ENCODE measurements at regions not wholly inside any gene's neighbourhood (a gene's known extent, or its start where the extent isn't known, plus 50 kb on each side); places are given as distances from the start of the nearest gene placed in this dataset.

- intact Hi-C loops (cut with micrococcal nuclease): no loop called here
- no peak overlapping the region for H3K4me3 Mint-ChIP-seq
- H3K27ac Mint-ChIP-seq: no peak overlapping the region
- peaks cover 2% of the 10 kb centered on the region for H3K27me3 Mint-ChIP-seq (ENCODE audit: insufficient read depth)
- H3K9me3 Mint-ChIP-seq: no peaks in the 10 kb centered on the region
- no peak for DNase-seq (ENCODE audit: low spot score)
- no peaks in the 10 kb centered on the region for H3K36me3 Mint-ChIP-seq (ENCODE audit: low read depth)
- no peaks in the 10 kb centered on the region for H3K4me1 Mint-ChIP-seq (ENCODE audit: low read depth)
These were observed 389.7 kb downstream of the LMO4 start for GRCh38 chr1:87718241-87718950.

GRCh38 chr1:87719658-87720057 is 391.0 kb downstream of the LMO4 start:
- H3K9me3 Mint-ChIP-seq: no peaks in the 10 kb centered on the region
- peaks cover 2% of the 10 kb centered on the region for H3K27me3 Mint-ChIP-seq (ENCODE audit: insufficient read depth)
- no peak overlapping the region for H3K4me3 Mint-ChIP-seq
- no peaks in the 10 kb centered on the region for H3K36me3 Mint-ChIP-seq (ENCODE audit: low read depth)
- intact Hi-C loops (cut with micrococcal nuclease): no loop called here
- no peak for DNase-seq (ENCODE audit: low spot score)
- H3K4me1 Mint-ChIP-seq (ENCODE audit: low read depth): no peaks in the 10 kb centered on the region
- H3K27ac Mint-ChIP-seq: no peak overlapping the region

DNA sequence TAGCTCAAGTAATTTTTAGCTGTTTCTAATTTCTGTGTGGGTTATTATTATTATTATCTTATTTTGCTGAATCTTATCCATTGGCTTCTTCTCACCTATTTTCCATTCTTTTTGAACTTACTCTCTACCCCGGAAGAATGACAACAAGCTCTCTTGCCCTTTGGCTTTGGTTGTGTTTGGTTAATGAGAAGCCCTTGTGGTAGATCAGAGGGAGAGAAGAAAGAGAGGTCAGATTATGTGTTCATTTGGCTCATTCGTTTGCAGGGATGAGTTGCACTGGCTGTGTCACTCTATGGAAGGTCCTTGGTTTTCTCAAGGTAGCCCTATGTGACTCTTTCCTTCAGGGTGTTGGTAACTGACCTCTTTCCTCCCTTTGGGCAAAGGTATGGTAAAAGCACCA is 391.9 kb downstream of the LMO4 start:
- H3K9me3 Mint-ChIP-seq: no peaks in the 10 kb centered on the region
- H3K4me3 Mint-ChIP-seq: no peak overlapping the region
- H3K4me1 Mint-ChIP-seq (ENCODE audit: low read depth): no peaks in the 10 kb centered on the region
- DNase-seq (ENCODE audit: low spot score): no peak
- no peaks in the 10 kb centered on the region for H3K36me3 Mint-ChIP-seq (ENCODE audit: low read depth)
- no peak overlapping the region for H3K27ac Mint-ChIP-seq
- H3K27me3 Mint-ChIP-seq (ENCODE audit: insufficient read depth): peaks cover 2% of the 10 kb centered on the region
- intact Hi-C loops (cut with micrococcal nuclease): no loop called here

DNA sequence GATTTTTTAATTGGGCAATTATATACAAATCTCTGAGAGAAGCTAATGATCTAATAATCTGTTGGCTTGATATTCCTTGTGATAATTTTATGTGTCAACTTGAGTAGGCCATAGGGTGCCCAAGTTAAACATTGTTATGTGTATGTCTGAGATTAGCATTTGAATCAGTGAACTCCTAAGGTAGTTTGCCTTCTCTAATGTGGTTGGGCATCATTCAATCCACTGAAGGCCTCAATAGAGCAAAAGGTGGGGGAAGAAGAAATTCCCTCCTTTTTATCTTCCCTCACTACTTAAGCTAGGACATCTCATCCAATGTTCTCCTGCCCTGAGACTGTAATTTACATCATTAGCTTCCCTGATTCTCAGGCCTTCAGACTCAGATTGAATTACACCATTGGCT is 394.5 kb downstream of the LMO4 start:
- H3K9me3 Mint-ChIP-seq: no peaks in the 10 kb centered on the region
- H3K4me1 Mint-ChIP-seq (ENCODE audit: low read depth): no peaks in the 10 kb centered on the region
- H3K36me3 Mint-ChIP-seq (ENCODE audit: low read depth): no peaks in the 10 kb centered on the region
- no peak overlapping the region for H3K27ac Mint-ChIP-seq
- H3K27me3 Mint-ChIP-seq (ENCODE audit: insufficient read depth): no peaks in the 10 kb centered on the region
- no peak overlapping the region for H3K4me3 Mint-ChIP-seq
- DNase-seq (ENCODE audit: low spot score): no peak
- intact Hi-C loops (cut with micrococcal nuclease): no loop called here

DNA sequence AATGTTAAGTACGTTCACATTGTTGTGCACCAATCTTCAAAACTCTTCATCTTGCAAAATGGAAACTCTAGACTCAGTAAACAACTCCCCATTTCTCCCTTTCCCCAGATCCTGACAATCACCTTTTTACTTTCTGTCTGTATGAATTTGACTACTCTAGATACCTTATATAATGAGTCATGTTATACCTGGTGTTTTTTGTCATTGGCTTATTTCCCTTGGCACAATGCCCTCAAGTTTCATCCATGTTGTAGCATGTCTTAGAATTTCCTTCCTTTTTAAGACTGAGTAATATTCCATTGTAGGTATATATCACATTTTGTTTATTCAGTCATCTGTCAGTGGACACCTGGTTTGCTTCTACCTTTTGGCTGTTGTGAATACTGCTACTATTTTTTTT is 399.5 kb downstream of the LMO4 start:
- H3K4me1 Mint-ChIP-seq (ENCODE audit: low read depth): no peaks in the 10 kb centered on the region
- H3K9me3 Mint-ChIP-seq: no peaks in the 10 kb centered on the region
- intact Hi-C loops (cut with micrococcal nuclease): no loop called here
- H3K27me3 Mint-ChIP-seq (ENCODE audit: insufficient read depth): no peaks in the 10 kb centered on the region
- H3K4me3 Mint-ChIP-seq: no peak overlapping the region
- H3K27ac Mint-ChIP-seq: no peak overlapping the region
- no peaks in the 10 kb centered on the region for H3K36me3 Mint-ChIP-seq (ENCODE audit: low read depth)
- DNase-seq (ENCODE audit: low spot score): no peak

- H3K4me1 Mint-ChIP-seq (ENCODE audit: low read depth): no peaks in the 10 kb centered on the region
- H3K36me3 Mint-ChIP-seq (ENCODE audit: low read depth): no peaks in the 10 kb centered on the region
- intact Hi-C loops (cut with micrococcal nuclease): no loop called here
- no peaks in the 10 kb centered on the region for H3K27me3 Mint-ChIP-seq (ENCODE audit: insufficient read depth)
- H3K9me3 Mint-ChIP-seq: no peaks in the 10 kb centered on the region
- DNase-seq (ENCODE audit: low spot score): no peak
- H3K4me3 Mint-ChIP-seq: no peak overlapping the region
- no peak overlapping the region for H3K27ac Mint-ChIP-seq
These were observed 401.9 kb downstream of the LMO4 start for GRCh38 chr1:87730274-87731216.

DNA sequence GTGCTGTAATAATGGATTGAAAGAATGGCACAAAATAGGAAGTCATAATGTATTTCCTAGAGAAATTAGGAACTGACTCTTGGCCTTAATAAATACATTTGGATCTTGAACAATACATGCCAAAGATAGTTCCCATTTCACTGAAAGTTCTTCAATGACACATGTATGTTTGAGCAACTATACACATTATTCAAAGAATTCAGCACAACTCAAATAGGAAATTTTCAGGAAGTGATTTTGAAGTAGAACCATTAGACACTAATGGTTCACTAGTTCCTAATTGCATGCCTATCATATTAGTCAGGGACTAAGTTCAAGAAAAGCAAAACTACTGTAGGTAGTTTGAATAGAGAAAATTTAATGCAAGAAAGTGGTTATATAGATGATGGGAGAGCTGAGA is 404.7 kb downstream of the LMO4 start:
- Mint-ChIP-seq H3K36me3 (ENCODE audit: low read depth) (no peaks in the 10 kb centered on the region), H3K27ac (no peak overlapping the region), H3K27me3 (ENCODE audit: insufficient read depth) (no peaks in the 10 kb centered on the region), H3K4me1 (ENCODE audit: low read depth) (no peaks in the 10 kb centered on the region), H3K9me3 (no peaks in the 10 kb centered on the region), H3K4me3 (no peak overlapping the region)
- intact Hi-C loops (cut with micrococcal nuclease): no loop called here
- no peak for DNase-seq (ENCODE audit: low spot score)

DNA sequence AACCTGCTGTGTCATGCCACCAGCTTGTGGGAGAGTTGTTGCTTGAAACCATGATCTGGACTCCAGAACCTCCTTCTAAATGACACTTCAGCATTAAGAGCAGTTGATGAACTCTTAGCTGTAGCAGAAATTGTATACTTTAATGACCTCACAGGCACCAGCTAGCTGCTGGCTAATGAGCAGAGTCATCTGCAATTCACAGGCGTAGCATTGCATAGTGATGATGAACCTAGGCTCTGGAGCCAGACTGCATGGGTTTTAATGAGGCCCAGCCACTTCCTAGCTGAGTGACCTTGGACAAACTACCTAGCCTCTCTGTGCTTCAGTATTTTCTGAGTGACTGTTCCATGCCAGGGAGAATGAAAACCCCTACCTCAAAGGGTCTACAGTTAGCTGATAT is 407.1 kb downstream of the LMO4 start:
- DNase-seq (ENCODE audit: low spot score): no peak
- intact Hi-C loops (cut with micrococcal nuclease): no loop called here
- H3K4me3 Mint-ChIP-seq: no peak overlapping the region
- no peaks in the 10 kb centered on the region for H3K36me3 Mint-ChIP-seq (ENCODE audit: low read depth)
- no peak overlapping the region for H3K27ac Mint-ChIP-seq
- no peaks in the 10 kb centered on the region for H3K4me1 Mint-ChIP-seq (ENCODE audit: low read depth)
- no peaks in the 10 kb centered on the region for H3K9me3 Mint-ChIP-seq
- H3K27me3 Mint-ChIP-seq (ENCODE audit: insufficient read depth): no peaks in the 10 kb centered on the region

- H3K4me1 Mint-ChIP-seq (ENCODE audit: low read depth): no peaks in the 10 kb centered on the region
- intact Hi-C loops (cut with micrococcal nuclease): no loop called here
- no peaks in the 10 kb centered on the region for H3K9me3 Mint-ChIP-seq
- no peak for DNase-seq (ENCODE audit: low spot score)
- no peak overlapping the region for H3K27ac Mint-ChIP-seq
- no peaks in the 10 kb centered on the region for H3K27me3 Mint-ChIP-seq (ENCODE audit: insufficient read depth)
- H3K4me3 Mint-ChIP-seq: no peak overlapping the region
- H3K36me3 Mint-ChIP-seq (ENCODE audit: low read depth): no peaks in the 10 kb centered on the region
These were observed 410.5 kb downstream of the LMO4 start for GRCh38 chr1:87739141-87739540.

GRCh38 chr1:87739704-87740103 is 411.0 kb downstream of the LMO4 start:
- Mint-ChIP-seq H3K4me3 (no peak overlapping the region), H3K4me1 (ENCODE audit: low read depth) (no peaks in the 10 kb centered on the region), H3K27ac (no peak overlapping the region), H3K27me3 (ENCODE audit: insufficient read depth) (no peaks in the 10 kb centered on the region), H3K9me3 (no peaks in the 10 kb centered on the region), H3K36me3 (ENCODE audit: low read depth) (no peaks in the 10 kb centered on the region)
- intact Hi-C loops (cut with micrococcal nuclease): no loop called here
- DNase-seq (ENCODE audit: low spot score): no peak

- Mint-ChIP-seq H3K4me3 (no peak overlapping the region), H3K36me3 (ENCODE audit: low read depth) (no peaks in the 10 kb centered on the region), H3K9me3 (no peaks in the 10 kb centered on the region), H3K27ac (no peak overlapping the region), H3K4me1 (ENCODE audit: low read depth) (no peaks in the 10 kb centered on the region), H3K27me3 (ENCODE audit: insufficient read depth) (no peaks in the 10 kb centered on the region)
- intact Hi-C loops (cut with micrococcal nuclease): no loop called here
- no peak for DNase-seq (ENCODE audit: low spot score)
These were observed 414.6 kb downstream of the LMO4 start for GRCh38 chr1:87743256-87743655.

DNA sequence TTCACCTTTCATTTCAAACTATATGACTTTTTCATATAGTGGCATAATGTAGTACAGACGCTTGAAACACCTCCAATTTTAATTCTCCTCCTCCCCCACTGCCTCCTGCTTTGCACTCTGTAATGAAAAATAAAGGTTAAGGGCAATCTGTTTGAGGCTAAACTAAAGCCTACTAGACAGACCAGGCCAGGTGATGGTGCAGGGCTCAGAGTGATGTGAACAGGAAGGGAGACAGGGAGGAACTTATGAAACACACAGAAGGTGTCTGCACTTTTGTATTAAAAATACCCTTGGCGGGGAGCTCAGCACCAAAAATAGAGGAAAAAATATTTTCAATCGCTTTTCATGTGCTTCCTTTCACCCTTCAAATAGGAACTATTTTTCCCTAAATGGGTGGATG is 415.4 kb downstream of the LMO4 start:
- Mint-ChIP-seq H3K27ac (no peak overlapping the region), H3K36me3 (ENCODE audit: low read depth) (no peaks in the 10 kb centered on the region), H3K4me1 (ENCODE audit: low read depth) (no peaks in the 10 kb centered on the region), H3K4me3 (no peak overlapping the region), H3K9me3 (no peaks in the 10 kb centered on the region), H3K27me3 (ENCODE audit: insufficient read depth) (no peaks in the 10 kb centered on the region)
- intact Hi-C loops (cut with micrococcal nuclease): no loop called here
- DNase-seq (ENCODE audit: low spot score): no peak

- no peak for DNase-seq (ENCODE audit: low spot score)
- no peaks in the 10 kb centered on the region for H3K36me3 Mint-ChIP-seq (ENCODE audit: low read depth)
- intact Hi-C loops (cut with micrococcal nuclease): no loop called here
- peaks cover 2% of the 10 kb centered on the region for H3K27me3 Mint-ChIP-seq (ENCODE audit: insufficient read depth)
- no peaks in the 10 kb centered on the region for H3K9me3 Mint-ChIP-seq
- H3K4me1 Mint-ChIP-seq (ENCODE audit: low read depth): no peaks in the 10 kb centered on the region
- no peak overlapping the region for H3K4me3 Mint-ChIP-seq
- H3K27ac Mint-ChIP-seq: no peak overlapping the region
These were observed 416.1 kb downstream of the LMO4 start for GRCh38 chr1:87744763-87745162.

All from activated T-helper 1 cell treated with anti-CD3 and anti-CD28 coated beads, Interleukin-12 subunit alpha, Interleukin-12 subunit beta, Interleukin-2, Interleukin-4 antibody, amounts not matched to agents 30 ng/mL and 10 ng/mL and 1 ng/mL, durations not matched to agents 14 hours and 24 hours and 36 hours (primary cell).